PC-3 (cell line): ENCODE measurements at regions not wholly inside any gene's neighbourhood (a gene's known extent, or its start where the extent isn't known, plus 50 kb on each side); places are given as distances from the start of the nearest gene placed in this dataset.
A peak's percentile ranks its signal among the peaks of the same experiment; 100 is the strongest.

Source experiments
- ATAC-seq: fragments of 200-7000 bp; cut with Tn5 transposase; 2 replicates; pipeline ENCODE4 v1.9.1; 2020; ENCODE audit warnings: mild to moderate bottlenecking, moderate library complexity
- BruUV-seq: library from RNA; stranded (reverse); fragments of 400-500 nt; replicated peaks from 2 replicates; lab custom pipeline; 2021; lab: Mats Ljungman, UMichigan
- CTCF ChIA-PET: fragments of 300-600 bp; sonication (Branson Sonifier 250); formaldehyde crosslinking; loops from one replicate; lab custom pipeline; 2022; ENCODE audit warnings: antibody characterized with exemption; lab: Charles Lee
- POLR2A ChIA-PET: fragments of 300-600 bp; sonication (Branson Sonifier 250); formaldehyde crosslinking; loops from one replicate; lab custom pipeline; 2022; ENCODE audit warnings: antibody characterized with exemption; ENCODE audit not compliant: unreplicated experiment; lab: Charles Lee
- DNase-seq: peaks from one replicate; pipeline ENCODE4 v3.0.0-alpha.2; 2015
- H2AFZ ChIP-seq: fragments of 300-600 bp; sonication (generic); 2 replicates; pipeline ENCODE4 v1.6.0; 2016; ENCODE audit warnings: antibody characterized with exemption, low read length
- H3F3A ChIP-seq: fragments of 300-600 bp; sonication (generic); one replicate; pipeline ENCODE4 v1.6.0; 2017; ENCODE audit warnings: antibody characterized with exemption, low read length, control low read depth, mild to moderate bottlenecking; ENCODE audit not compliant: unreplicated experiment
- H3K27ac ChIP-seq: fragments of 300-600 bp; sonication (generic); 2 replicates; pipeline ENCODE4 v1.5.1; 2016; ENCODE audit warnings: mild to moderate bottlenecking, low read length
- H3K27me3 ChIP-seq: fragments of 300-600 bp; sonication (generic); 2 replicates; pipeline ENCODE4 v1.6.1; 2016; ENCODE audit warnings: low read length, mixed read lengths
- H3K36me3 ChIP-seq: fragments of 300-600 bp; sonication (generic); 2 replicates; pipeline ENCODE4 v1.6.1; 2016; ENCODE audit warnings: low read depth, mixed run types, low read length, mixed read lengths
- H3K4me1 ChIP-seq: fragments of 300-600 bp; sonication (generic); 2 replicates; pipeline ENCODE4 v1.5.1; 2016; ENCODE audit warnings: low read length; ENCODE audit not compliant: insufficient read depth
- H3K4me2 ChIP-seq: fragments of 300-600 bp; sonication (generic); 2 replicates; pipeline ENCODE4 v1.6.0; 2016; ENCODE audit warnings: low read length
- H3K4me3 ChIP-seq: fragments of 300-600 bp; sonication (generic); 2 replicates; pipeline ENCODE4 v1.5.1; 2016; ENCODE audit warnings: mild to moderate bottlenecking, low read length, mixed read lengths
- H3K79me2 ChIP-seq: fragments of 300-600 bp; sonication (generic); 2 replicates; pipeline ENCODE4 v1.6.1; 2017; ENCODE audit warnings: low read length, mixed read lengths
- H3K9ac ChIP-seq: fragments of 300-600 bp; sonication (generic); 2 replicates; pipeline ENCODE4 v1.6.0; 2016; ENCODE audit warnings: mild to moderate bottlenecking, low read length
- H3K9me2 ChIP-seq: fragments of 300-600 bp; sonication (generic); replicated peaks from 2 replicates; pipeline ENCODE4 v1.6.1; 2016; ENCODE audit warnings: mixed run types, low read length, mixed read lengths
- H3K9me3 ChIP-seq: fragments of 300-600 bp; sonication (generic); 2 replicates; pipeline ENCODE4 v1.6.1; 2016; ENCODE audit warnings: low read length, mixed read lengths
- H4K20me1 ChIP-seq: fragments of 300-600 bp; sonication (generic); 2 replicates; pipeline ENCODE4 v1.6.1; 2016; ENCODE audit warnings: low read length, mixed read lengths
- CTCF ChIP-seq: fragments of 300-600 bp; sonication (generic); conservative IDR thresholded peaks from 2 replicates; pipeline ENCODE4 v1.5.1; 2017; ENCODE audit warnings: antibody characterized with exemption, low read depth, mild to moderate bottlenecking, low read length
- EZH2 ChIP-seq: fragments of 300-600 bp; sonication (generic); IDR thresholded peaks from one replicate; pipeline ENCODE4 v1.6.1; 2017; ENCODE audit warnings: antibody characterized with exemption, mild to moderate bottlenecking, low read length; ENCODE audit not compliant: unreplicated experiment
- EZH2phosphoT487 ChIP-seq: fragments of 300-600 bp; sonication (generic); IDR thresholded peaks from 2 replicates; pipeline ENCODE4 v1.6.1; 2018; ENCODE audit warnings: mild to moderate bottlenecking, antibody characterized with exemption, low read length, borderline replicate concordance
- intact Hi-C: fragments of 100-400 bp; cut with micrococcal nuclease; formaldehyde crosslinking; loops from 2 replicates; pipeline ENCODE4 v1.9.0; 2023

DNA sequence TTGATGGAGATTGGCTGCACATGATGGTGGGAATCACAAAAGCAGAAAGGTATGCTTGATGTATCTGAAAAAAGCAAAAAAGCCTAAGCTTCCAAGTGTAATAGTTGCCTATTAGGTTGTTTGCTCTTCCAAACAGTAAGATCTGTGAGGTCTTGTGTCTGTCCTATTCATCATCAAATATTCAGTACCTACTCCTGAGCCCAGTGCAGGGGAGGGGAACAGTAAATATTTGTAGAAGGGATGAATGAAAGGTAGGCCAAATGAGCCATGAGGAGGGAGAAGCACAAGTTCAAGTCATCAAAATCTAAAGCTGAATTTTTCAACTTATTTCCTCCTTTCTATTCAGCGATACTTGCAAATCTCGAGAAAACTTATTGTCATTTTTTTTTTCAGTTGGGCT is 153.2 kb upstream of the ETAA1 start:
- BruUV-seq = no TSS peak
- POLR2A ChIA-PET = no interaction called here
- TF ChIP-seq EZH2 (no peak), EZH2phosphoT487 (no peak), CTCF (no peak)
- H3K27me3 ChIP-seq = no peaks in the 10 kb centered on the region
- no peaks in the 10 kb centered on the region for H3K36me3 ChIP-seq
- no peaks in the 10 kb centered on the region for H3K9me3 ChIP-seq
- no peaks in the 10 kb centered on the region for H3K9me2 ChIP-seq
- CTCF ChIA-PET = no interaction called here
- no peak overlapping the region for H3K27ac ChIP-seq
- no peak overlapping the region for H3K9ac ChIP-seq
- intact Hi-C loops = no loop called here
- no peaks in the 10 kb centered on the region for H4K20me1 ChIP-seq
- H3K4me1 ChIP-seq = peaks cover 5% of the 10 kb centered on the region
- no peaks in the 10 kb centered on the region for H3F3A ChIP-seq
- no peaks in the 10 kb centered on the region for H3K79me2 ChIP-seq
- no peak overlapping the region for H3K4me2 ChIP-seq
- peak; percentile 34 for DNase-seq
- no peak overlapping the region for H2AFZ ChIP-seq
- no peak overlapping the region for H3K4me3 ChIP-seq
- peak; percentile 62 for ATAC-seq

GRCh38 chr2:67246791-67247190 is 150.3 kb upstream of the ETAA1 start:
- H3K4me2 ChIP-seq = no peak overlapping the region
- TF ChIP-seq EZH2 (no peak), CTCF (no peak), EZH2phosphoT487 (no peak)
- H3K9me3 ChIP-seq = no peaks in the 10 kb centered on the region
- DNase-seq (no peak), ATAC-seq (no peak)
- CTCF ChIA-PET = no interaction called here
- H3K4me1 ChIP-seq = peaks cover 5% of the 10 kb centered on the region; the same call in 1 of the 2 replicates
- no peak overlapping the region for H3K27ac ChIP-seq
- H3K9me2 ChIP-seq = no peaks in the 10 kb centered on the region
- H3K9ac ChIP-seq = no peak overlapping the region
- no peaks in the 10 kb centered on the region for H3F3A ChIP-seq
- no TSS peak for BruUV-seq
- H3K4me3 ChIP-seq = no peak overlapping the region
- intact Hi-C loops = no loop called here
- H2AFZ ChIP-seq = no peak overlapping the region
- H4K20me1 ChIP-seq = no peaks in the 10 kb centered on the region
- H3K27me3 ChIP-seq = no peaks in the 10 kb centered on the region
- POLR2A ChIA-PET = no interaction called here
- no peaks in the 10 kb centered on the region for H3K79me2 ChIP-seq
- H3K36me3 ChIP-seq = no peaks in the 10 kb centered on the region

DNA sequence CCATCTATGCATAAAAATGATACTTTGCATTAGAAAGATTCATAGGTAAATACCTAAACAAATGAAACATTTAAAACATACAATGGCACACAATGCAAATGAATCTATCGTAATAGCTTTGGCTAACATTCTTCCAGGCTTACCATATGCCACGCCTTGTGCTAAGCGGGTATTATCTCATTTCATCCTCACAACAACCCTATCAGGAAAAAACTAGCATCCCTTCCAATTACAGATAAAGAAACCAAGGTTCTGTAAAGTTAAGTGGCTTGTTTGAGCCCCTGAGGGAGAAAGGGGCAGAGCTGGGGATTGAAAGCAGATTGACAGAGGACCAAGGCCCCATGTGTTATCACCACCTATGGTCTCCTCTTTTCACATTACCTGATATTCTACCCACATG is 145.4 kb upstream of the ETAA1 start:
- ChIA-PET CTCF (no interaction called here), POLR2A (no interaction called here)

More for the DNA sequence above, 145.4 kb upstream of the ETAA1 start:
- peaks cover 14% of the 10 kb centered on the region for H3K4me1 ChIP-seq
- intact Hi-C loops = no loop called here
- H3K4me3 ChIP-seq = no peak overlapping the region
- no peak for TF ChIP-seq CTCF
- TF ChIP-seq EZH2phosphoT487 = no peak
- H3K27ac ChIP-seq = no peak overlapping the region
- no peak overlapping the region for H2AFZ ChIP-seq
- no peaks in the 10 kb centered on the region for H3K79me2 ChIP-seq
- ATAC-seq = no peak
- H4K20me1 ChIP-seq = no peaks in the 10 kb centered on the region
- no peaks in the 10 kb centered on the region for H3K36me3 ChIP-seq
- H3K9me2 ChIP-seq = no peaks in the 10 kb centered on the region
- no peaks in the 10 kb centered on the region for H3F3A ChIP-seq
- DNase-seq = no peak
- H3K27me3 ChIP-seq = no peaks in the 10 kb centered on the region
- no peak overlapping the region for H3K4me2 ChIP-seq
- BruUV-seq = no TSS peak
- no peak overlapping the region for H3K9ac ChIP-seq
- H3K9me3 ChIP-seq = no peaks in the 10 kb centered on the region
